ENCODE measurements at regions not wholly inside any gene's neighbourhood (a gene's known extent, or its start where the extent isn't known, plus 50 kb on each side); places are given as distances from the start of the nearest gene placed in this dataset.
"Not testable (repeated sequence)": the region's sequence is repeated elsewhere in the genome, so short reads cannot be mapped to it uniquely, and the experiment has no call there.

DNA sequence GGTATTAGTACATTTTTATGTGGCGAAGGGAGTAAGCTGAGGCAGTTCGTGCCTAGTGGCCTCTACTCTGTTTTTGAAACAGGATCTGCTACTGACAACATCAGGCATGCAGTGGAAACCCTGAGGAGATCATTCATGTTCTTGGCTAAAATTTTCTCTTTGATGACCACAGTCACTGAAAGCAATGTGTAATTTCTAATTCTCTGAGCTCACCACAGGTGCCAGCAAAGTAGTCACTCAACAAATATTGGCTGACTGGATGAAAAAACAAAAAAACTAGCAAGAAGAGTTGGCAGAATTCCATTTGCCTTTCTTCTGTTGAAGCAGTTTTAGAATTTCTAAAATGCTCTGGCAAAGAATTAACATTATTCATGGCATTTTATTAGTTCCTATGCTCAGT is 176.5 kb upstream of the KCTD7 start:
- H3K4me3 Mint-ChIP-seq: no peak overlapping the region
- H3K27me3 Mint-ChIP-seq (ENCODE audit: low read depth in 2 of 2): no peaks in the 10 kb centered on the region
- Histone ChIP-seq H3K36me3 (ENCODE audit: control insufficient read depth, insufficient read depth, low read length) (peaks cover 2% of the 10 kb centered on the region), H3K27ac (ENCODE audit: low read length) (no peak overlapping the region), H3K27me3 (ENCODE audit: control insufficient read depth, insufficient read depth, low read length) (no peaks in the 10 kb centered on the region), H3K4me1 (ENCODE audit: control insufficient read depth, insufficient read depth, low read length) (no peaks in the 10 kb centered on the region), H3K9me3 (ENCODE audit: control insufficient read depth, insufficient read depth, low read length) (no peaks in the 10 kb centered on the region), H3K4me3 (ENCODE audit: low read length) (no peak overlapping the region)
- ATAC-seq: no peak
- H3K4me1 Mint-ChIP-seq: peaks cover 7 to 8% of the 10 kb centered on the region in 2 donors
- no peak for DNase-seq
- intact Hi-C loops (cut with micrococcal nuclease): no loop called here
- no peaks in the 10 kb centered on the region for H3K9me3 Mint-ChIP-seq
- 94% methylated on average over 2 of the region's 2 CpGs for WGBS (ENCODE audit: insufficient coverage)
- peaks cover 6% of the 10 kb centered on the region for H3K36me3 Mint-ChIP-seq
- H3K27ac Mint-ChIP-seq: no peak overlapping the region
- TF ChIP-seq CTCF (IDR thresholded peaks at IDR 0.05): no peak

DNA sequence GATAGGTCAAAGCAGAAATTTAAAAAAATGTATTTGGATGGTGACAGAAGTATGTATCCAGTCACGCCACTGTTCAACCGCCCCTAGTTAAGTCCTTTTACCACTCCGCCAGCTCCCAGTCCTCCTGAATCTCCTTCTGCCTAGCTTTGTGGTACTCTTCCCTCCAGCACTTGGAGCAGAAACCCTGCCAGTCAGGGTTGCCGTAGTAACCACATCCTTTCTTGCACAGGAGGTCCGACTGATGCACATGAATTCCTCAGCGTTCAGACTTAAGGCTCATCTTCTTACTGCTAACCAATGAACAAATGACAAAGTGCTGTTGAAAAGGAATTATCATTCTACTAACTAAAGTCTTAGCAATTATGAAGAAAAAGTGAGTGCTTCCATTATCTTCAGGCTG is 175.3 kb upstream of the KCTD7 start:
- H3K27ac Mint-ChIP-seq: no peak overlapping the region
- 96% methylated on average over 6 of the region's 6 CpGs for WGBS (ENCODE audit: insufficient coverage)
- H3K9me3 ChIP-seq (ENCODE audit: control insufficient read depth, insufficient read depth, low read length): no peaks in the 10 kb centered on the region

GRCh38 chr7:66454600-66455225 is 174.0 kb upstream of the KCTD7 start:
- Mint-ChIP-seq H3K36me3 (peaks cover 6% of the 10 kb centered on the region), H3K4me1 (peaks cover 7 to 13% of the 10 kb centered on the region in 2 donors), H3K27ac (peak overlapping the region; percentile 19 to 24), H3K9me3 (no peaks in the 10 kb centered on the region), H3K4me3 (no peak overlapping the region), H3K27me3 (ENCODE audit: low read depth in 2 of 2) (no peaks in the 10 kb centered on the region)
- H3K9me3 ChIP-seq (ENCODE audit: control insufficient read depth, insufficient read depth, low read length): no peaks in the 10 kb centered on the region
- intact Hi-C loops (cut with micrococcal nuclease): no loop called here
- TF ChIP-seq CTCF (IDR thresholded peaks at IDR 0.05): no peak
- ATAC-seq (no peak), DNase-seq (no peak)
- no peaks in the 10 kb centered on the region for H3K4me1 ChIP-seq (ENCODE audit: control insufficient read depth, insufficient read depth, low read length)
- no peak overlapping the region for H3K27ac ChIP-seq (ENCODE audit: low read length)
- H3K36me3 ChIP-seq (ENCODE audit: control insufficient read depth, insufficient read depth, low read length): no peaks in the 10 kb centered on the region
- no peak overlapping the region for H3K4me3 ChIP-seq (ENCODE audit: low read length)
- 57% methylated on average over 4 of the region's 5 CpGs for WGBS (ENCODE audit: insufficient coverage)
- H3K27me3 ChIP-seq (ENCODE audit: control insufficient read depth, insufficient read depth, low read length): no peaks in the 10 kb centered on the region

More for the DNA sequence above, 175.3 kb upstream of the KCTD7 start:
- intact Hi-C loops (cut with micrococcal nuclease): no loop called here
- H3K4me3 ChIP-seq (ENCODE audit: low read length): no peak overlapping the region
- no peak for TF ChIP-seq CTCF (IDR thresholded peaks at IDR 0.05)
- peaks cover 2% of the 10 kb centered on the region for H3K36me3 ChIP-seq (ENCODE audit: control insufficient read depth, insufficient read depth, low read length)
- H3K27me3 ChIP-seq (ENCODE audit: control insufficient read depth, insufficient read depth, low read length): no peaks in the 10 kb centered on the region
- no peaks in the 10 kb centered on the region for H3K4me1 ChIP-seq (ENCODE audit: control insufficient read depth, insufficient read depth, low read length)
- DNase-seq: no peak
- Mint-ChIP-seq H3K27me3 (ENCODE audit: low read depth in 2 of 2) (no peaks in the 10 kb centered on the region), H3K4me1 (peaks cover 7 to 8% of the 10 kb centered on the region in 2 donors), H3K9me3 (no peaks in the 10 kb centered on the region), H3K4me3 (no peak overlapping the region), H3K36me3 (peaks cover 6% of the 10 kb centered on the region)
- no peak for ATAC-seq
- H3K27ac ChIP-seq (ENCODE audit: low read length): no peak overlapping the region

GRCh38 chr7:66455432-66455831 is 173.2 kb upstream of the KCTD7 start:
- H3K9me3 Mint-ChIP-seq; H3K36me3 ChIP-seq (ENCODE audit: control insufficient read depth, insufficient read depth, low read length); H3K27me3 Mint-ChIP-seq (ENCODE audit: low read depth in 2 of 2); H3K27me3 ChIP-seq (ENCODE audit: control insufficient read depth, insufficient read depth, low read length); intact Hi-C loops (cut with micrococcal nuclease); H3K4me3 Mint-ChIP-seq; H3K9me3 ChIP-seq (ENCODE audit: control insufficient read depth, insufficient read depth, low read length); ATAC-seq; DNase-seq; H3K4me1 ChIP-seq (ENCODE audit: control insufficient read depth, insufficient read depth, low read length); H3K36me3 Mint-ChIP-seq; H3K4me3 ChIP-seq (ENCODE audit: low read length); H3K27ac ChIP-seq (ENCODE audit: low read length): not testable (repeated sequence)
- H3K4me1 Mint-ChIP-seq: peaks cover 7 to 14% of the 10 kb centered on the region in 2 donors
- H3K27ac Mint-ChIP-seq: peak overlapping the region in 1 of 2 donors; percentile 24
- no CpG with 5 or more reads among the region's 1 CpG for WGBS (ENCODE audit: insufficient coverage)

DNA sequence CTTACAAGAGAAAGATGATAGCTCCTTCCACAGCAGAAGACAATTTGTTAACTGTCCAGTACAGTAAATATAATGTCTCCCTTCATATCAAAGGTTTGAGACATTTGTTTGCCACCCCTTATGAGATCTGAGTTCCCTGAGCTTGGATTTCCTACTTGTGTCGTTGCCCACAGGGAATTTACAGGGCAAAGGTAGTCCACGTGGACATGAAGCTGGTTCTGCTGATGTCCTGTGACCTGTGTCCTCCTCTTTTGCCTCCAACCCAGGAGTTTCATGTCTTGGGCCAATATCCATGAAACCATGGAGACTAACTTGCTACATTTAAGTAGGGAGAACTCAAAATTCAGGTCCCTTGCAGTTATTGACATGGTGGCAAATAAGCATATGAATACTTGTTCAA is 172.2 kb upstream of the KCTD7 start:
- H3K4me1 Mint-ChIP-seq: peaks cover 7 to 24% of the 10 kb centered on the region in 2 donors
- H3K27ac ChIP-seq (ENCODE audit: low read length); H3K4me3 Mint-ChIP-seq; H3K9me3 ChIP-seq (ENCODE audit: control insufficient read depth, insufficient read depth, low read length); H3K27me3 Mint-ChIP-seq (ENCODE audit: low read depth in 2 of 2); H3K9me3 Mint-ChIP-seq; H3K27me3 ChIP-seq (ENCODE audit: control insufficient read depth, insufficient read depth, low read length); H3K4me1 ChIP-seq (ENCODE audit: control insufficient read depth, insufficient read depth, low read length); H3K27ac Mint-ChIP-seq; H3K36me3 ChIP-seq (ENCODE audit: control insufficient read depth, insufficient read depth, low read length); H3K36me3 Mint-ChIP-seq; ATAC-seq; intact Hi-C loops (cut with micrococcal nuclease); H3K4me3 ChIP-seq (ENCODE audit: low read length); DNase-seq: not testable (repeated sequence)
- WGBS (ENCODE audit: insufficient coverage): 89% methylated on average over 2 of the region's 2 CpGs

- ATAC-seq: peak in 1 of 3 donors; percentile 26
- DNase-seq; intact Hi-C loops (cut with micrococcal nuclease); H3K36me3 Mint-ChIP-seq; H3K27me3 ChIP-seq (ENCODE audit: control insufficient read depth, insufficient read depth, low read length); H3K4me1 ChIP-seq (ENCODE audit: control insufficient read depth, insufficient read depth, low read length); H3K9me3 Mint-ChIP-seq; H3K4me3 ChIP-seq (ENCODE audit: low read length); H3K27ac ChIP-seq (ENCODE audit: low read length); H3K9me3 ChIP-seq (ENCODE audit: control insufficient read depth, insufficient read depth, low read length); H3K27me3 Mint-ChIP-seq (ENCODE audit: low read depth in 2 of 2); H3K36me3 ChIP-seq (ENCODE audit: control insufficient read depth, insufficient read depth, low read length); H3K4me3 Mint-ChIP-seq: not testable (repeated sequence)
- peak overlapping the region in 1 of 2 donors; percentile 14 for H3K27ac Mint-ChIP-seq
- H3K4me1 Mint-ChIP-seq: peaks cover 7 to 24% of the 10 kb centered on the region in 2 donors
- 6% methylated on average over 2 of the region's 5 CpGs for WGBS (ENCODE audit: insufficient coverage)
Observed at GRCh38 chr7:66458991-66459390, 169.7 kb upstream of the KCTD7 start.
